K562 (cell line): ENCODE measurements at regions not wholly inside any gene's neighbourhood (a gene's known extent, or its start where the extent isn't known, plus 50 kb on each side); places are given as distances from the start of the nearest gene placed in this dataset.

Experiments used
- ATAC-seq: fragments of 200-7000 bp; cut with Tn5 transposase; 3 replicates; pipeline ENCODE4 v1.9.1; 2020; ENCODE audit warnings: moderate library complexity
- BruUV-seq: library from RNA; stranded (reverse); fragments of 400-500 nt; replicated peaks from 2 replicates; lab custom pipeline; 2021; lab: Mats Ljungman, UMichigan
- CTCF ChIA-PET: fragments of 300-600 bp; formaldehyde crosslinking; extraction: SDS; loops from one replicate; lab custom pipeline; 2021; ENCODE audit warnings: low intra/inter-chr PET ratio; lab: Yijun Ruan, JAX
- POLR2A ChIA-PET: fragments of 300-600, 350-650 bp; sonication (Branson Sonifier 250); formaldehyde crosslinking; extraction: SDS; loops from one replicate; lab custom pipeline; 2021; ENCODE audit warnings: antibody characterized with exemption, inconsistent platforms; lab: Yijun Ruan, JAX
- DNase-seq, 4 experiments: peaks; one replicate each; pipeline versions ENCODE4 v3.0.0 to v3.0.0-alpha.2; 2011 to 2018; ENCODE audit warnings: low spot score in 3 of 4, mixed read lengths in 3 of 4; ENCODE audit errors: extremely low read depth in 1 of 4
- FAIRE-seq: peaks from 2 replicates; lab custom pipeline; 2011; peaks lifted over from hg19 to GRCh38; lab: Jason Lieb, UNC
- H2AFZ ChIP-seq: 2 replicates; pipeline ENCODE4 v1.6.0; 2011; ENCODE audit warnings: low read depth, low read length, control low read depth, inconsistent platforms
- H3K27ac ChIP-seq: fragments of 200-600 bp; 3 replicates; pipeline ENCODE4 v1.8.0; 2011; ENCODE audit warnings: low read depth, mild to moderate bottlenecking, control low read depth, inconsistent platforms, low read length, moderate library complexity, mixed read lengths; ENCODE audit errors: extremely low read depth
- H3K27me3 ChIP-seq, 2 experiments: fragments of 300-600 bp in 1 of 2; 2 replicates in 1 of 2; 3 replicates in 1 of 2; pipeline versions ENCODE4 v1.6.0 to v1.8.0; 2011; ENCODE audit warnings: inconsistent platforms in 2 of 2, low read length in 2 of 2, mild to moderate bottlenecking in 1 of 2, mixed read lengths in 1 of 2, moderate library complexity in 1 of 2; ENCODE audit not compliant: control insufficient read depth in 2 of 2, insufficient read depth in 2 of 2
- H3K36me3 ChIP-seq: fragments of 300-600 bp; 3 replicates; pipeline ENCODE4 v1.8.0; 2011; ENCODE audit warnings: mild to moderate bottlenecking, low read length, inconsistent platforms; ENCODE audit not compliant: control insufficient read depth, insufficient read depth
- H3K4me1 ChIP-seq, 2 experiments: fragments of 200-600 bp in 1 of 2; replicated peaks in 1 of 2; 2 replicates in 1 of 2; 3 replicates in 1 of 2; pipeline versions ENCODE4 v1.5.1 to v1.8.0; 2011; ENCODE audit warnings: inconsistent platforms in 2 of 2, low read length in 2 of 2, mild to moderate bottlenecking in 1 of 2, mixed read lengths in 1 of 2, moderate library complexity in 1 of 2; ENCODE audit not compliant: control insufficient read depth in 2 of 2, insufficient read depth in 2 of 2
- H3K4me2 ChIP-seq: 2 replicates; pipeline ENCODE4 v1.6.1; 2011; ENCODE audit warnings: low read length, control low read depth, inconsistent platforms, mixed read lengths; ENCODE audit not compliant: insufficient read depth
- H3K4me3 ChIP-seq: fragments of 200-600 bp; sonication (generic), shearing (Covaris generic); 2 replicates; pipeline ENCODE4 v1.5.1; 2016; ENCODE audit warnings: control low read depth, inconsistent platforms
- H3K79me2 ChIP-seq: fragments of 200-600 bp; 3 replicates; pipeline ENCODE4 v1.8.0; 2011; ENCODE audit warnings: low read length, inconsistent platforms; ENCODE audit not compliant: control insufficient read depth, insufficient read depth
- H3K9ac ChIP-seq, 2 experiments: 2 replicates each; pipeline versions ENCODE4 v1.6.0 to v1.6.1; 2011; ENCODE audit warnings: low read depth in 2 of 2, low read length in 2 of 2, control low read depth in 1 of 2, inconsistent platforms in 1 of 2, mild to moderate bottlenecking in 1 of 2, mixed read lengths in 1 of 2; ENCODE audit not compliant: insufficient read depth in 1 of 2
- H3K9me1 ChIP-seq: one replicate; pipeline ENCODE4 v1.6.0; 2011; ENCODE audit warnings: inconsistent platforms, mild to moderate bottlenecking, low read length, moderate library complexity; ENCODE audit not compliant: control insufficient read depth, insufficient read depth
- H3K9me3 ChIP-seq: replicated peaks from 2 replicates; pipeline ENCODE4 v1.5.1; 2011; ENCODE audit warnings: low read depth, low read length, inconsistent platforms; ENCODE audit not compliant: control insufficient read depth, insufficient read depth
- H4K20me1 ChIP-seq: replicated peaks from 2 replicates; pipeline ENCODE4 v1.6.1; 2011; ENCODE audit warnings: low read length, inconsistent platforms, mixed read lengths; ENCODE audit not compliant: control insufficient read depth, insufficient read depth
- CEBPG ChIP-seq, 3 experiments: fragments of 200-800 bp in 1 of 3; sonication (Bioruptor generic) in 1 of 3; sonication (generic) in 1 of 3; formaldehyde crosslinking in 1 of 3; IDR thresholded peaks in 2 of 3; conservative IDR thresholded peaks in 1 of 3; 2 replicates each; pipeline versions ENCODE4 v1.6.1 to v1.8.0; 2016 to 2022; ENCODE audit warnings: missing compliant biosample characterization in 2 of 3, missing genetic modification characterization in 2 of 3, mild to moderate bottlenecking in 1 of 3, missing genetic modification reagents in 1 of 3
- CHD2 ChIP-seq: IDR thresholded peaks from 2 replicates; pipeline ENCODE4 v1.6.1; 2011; ENCODE audit warnings: low read depth, low read length
- PHB ChIP-seq: fragments of 250-450 bp; sonication (Bioruptor Pico); IDR thresholded peaks from 2 replicates; pipeline ENCODE4 v1.5.0; 2021
- RFX5 ChIP-seq: IDR thresholded peaks from 2 replicates; pipeline ENCODE4 v1.6.1; 2011; ENCODE audit warnings: low read depth, mild to moderate bottlenecking, improper control_type of control experiment, low read length
- ZNF766 ChIP-seq: fragments of 200-800 bp; sonication (Bioruptor generic); conservative IDR thresholded peaks from 2 replicates; pipeline ENCODE4 v1.6.1; 2016; ENCODE audit warnings: missing genetic modification characterization, missing compliant biosample characterization
- WGBS: fragments of 100-300 bp; shearing (Covaris generic); methylation state at CpG from one replicate; pipeline ENCODE4 v1.1.6; 2016; ENCODE audit warnings: low coverage, mixed read lengths; ENCODE audit not compliant: insufficient coverage; ENCODE audit errors: missing lambda C conversion rate; 5-methylcytosine and 5-hydroxymethylcytosine counted together
- in situ Hi-C: fragments of 300-500 bp; cut with MboI; formaldehyde crosslinking; loops from 4 replicates; pipeline ENCODE4 v1.15.0; 2018; ENCODE audit warnings: inconsistent platforms, mixed read lengths
- intact Hi-C: fragments of 100-400 bp; cut with micrococcal nuclease; formaldehyde crosslinking; loops from 2 replicates; pipeline ENCODE4 v1.14.2; 2022

- ChIA-PET CTCF (no interaction called here), POLR2A (no interaction called here)
- Histone ChIP-seq H3K36me3 (no peaks in the 10 kb centered on the region), H3K4me3 (no peak overlapping the region), H3K9me3 (no peaks in the 10 kb centered on the region), H3K9me1 (no peaks in the 10 kb centered on the region), H4K20me1 (no peaks in the 10 kb centered on the region), H3K9ac (no peak overlapping the region), H3K4me2 (no peak overlapping the region), H3K27ac (no peak overlapping the region), H2AFZ (no peak overlapping the region), H3K79me2 (no peaks in the 10 kb centered on the region), H3K27me3 (no peaks in the 10 kb centered on the region), H3K4me1 (no peaks in the 10 kb centered on the region)
- DNase-seq, result no peak
- intact Hi-C loops (no loop called here), in situ Hi-C loops (no loop called here)
- 4% methylated on average over 2 of the region's 2 CpGs for WGBS
- TF ChIP-seq CHD2, result no peak
- no peak for TF ChIP-seq RFX5
- TF ChIP-seq PHB (CRISPR knock-in tag), result no peak
- BruUV-seq, result no TSS peak
- no peak for FAIRE-seq
- ATAC-seq, result no peak
Observed at GRCh38 chr2:228590681-228591080, 409.2 kb upstream of the SPHKAP start.

GRCh38 chr2:228589115-228589514 lies 407.6 kb upstream of the SPHKAP start:
- no peaks in the 10 kb centered on the region for H3K9me1 ChIP-seq
- no peaks in the 10 kb centered on the region for H3K9me3 ChIP-seq
- ATAC-seq (no peak), DNase-seq (no peak), FAIRE-seq (no peak)
- ChIA-PET CTCF (no interaction called here), POLR2A (no interaction called here)
- in situ Hi-C loops (no loop called here), intact Hi-C loops (no loop called here)
- H3K79me2 ChIP-seq, result no peaks in the 10 kb centered on the region
- H3K4me1 ChIP-seq, result no peaks in the 10 kb centered on the region
- no peak overlapping the region for H3K4me3 ChIP-seq
- no peaks in the 10 kb centered on the region for H3K36me3 ChIP-seq
- H4K20me1 ChIP-seq, result no peaks in the 10 kb centered on the region
- TF ChIP-seq ZNF766 (CRISPR knock-in tag) (no peak), CEBPG (CRISPR knock-in tag; IDR thresholded peaks at IDR 0.05) (no peak), CEBPG (tag; conservative IDR thresholded peaks at IDR 0.05 in 1 of 2, IDR thresholded peaks at IDR 0.05 in 1 of 2) (0 out of 4 replicates have a peak, but pooled peaks of 1 of the 2 experiments have one; percentile 11)
- H2AFZ ChIP-seq, result no peak overlapping the region
- H3K27ac ChIP-seq, result no peak overlapping the region
- no peak overlapping the region for H3K9ac ChIP-seq
- WGBS, result 6% methylated on average over 4 of the region's 4 CpGs
- no peak overlapping the region for H3K4me2 ChIP-seq
- BruUV-seq, result no TSS peak
- H3K27me3 ChIP-seq, result no peaks in the 10 kb centered on the region
